ENCODE measurements at regions not wholly inside any gene's neighbourhood (a gene's known extent, or its start where the extent isn't known, plus 50 kb on each side); places are given as distances from the start of the nearest gene placed in this dataset.

DNA sequence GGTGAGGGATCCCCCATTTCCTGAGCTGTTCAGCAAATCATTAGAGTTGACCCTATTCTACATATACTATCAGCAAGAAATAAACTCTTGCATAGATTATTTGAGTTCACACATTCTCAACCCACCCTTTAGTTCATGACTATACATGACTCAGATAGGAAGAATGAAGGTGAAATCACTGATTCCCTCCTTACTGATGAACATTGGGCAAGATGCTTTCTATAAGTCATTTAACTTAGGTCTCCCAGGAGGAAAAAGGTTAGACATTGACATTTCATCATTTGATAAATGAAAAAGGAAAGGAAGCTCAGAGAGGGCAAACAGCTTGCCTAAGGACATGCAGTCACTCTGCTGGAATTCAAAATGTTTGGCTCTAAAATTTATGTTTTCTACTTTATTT is 408.0 kb downstream of the TMEM182 start:
- ATAC-seq, result no peak
- Histone ChIP-seq H3K36me3 (no peaks in the 10 kb centered on the region), H3K27ac (no peak overlapping the region), H3K27me3 (no peaks in the 10 kb centered on the region), H3K9me3 (no peaks in the 10 kb centered on the region), H3K4me1 (no peaks in the 10 kb centered on the region), H3K4me3 (no peak overlapping the region)
- intact Hi-C loops (cut with DNase I), result loop anchor here in 1 of 10 donors (10.0 kb wide), 1 partner anchor 1775 kb away; no protein-coding TSS in a partner anchor
- TF ChIP-seq CTCF (IDR thresholded peaks at IDR 0.05), result no peak
- DNase-seq, result no peak

GRCh38 chr2:103172821-103173220 is 411.0 kb downstream of the TMEM182 start:
- Histone ChIP-seq H3K9me3 (no peaks in the 10 kb centered on the region), H3K36me3 (no peaks in the 10 kb centered on the region), H3K4me1 (no peaks in the 10 kb centered on the region), H3K27ac (no peak overlapping the region), H3K4me3 (no peak overlapping the region), H3K27me3 (peaks cover 0 to 8% (median 0%) of the 10 kb centered on the region in 7 donors)
- WGBS, 2 donors, result 90 to 91% methylated on average over 2 of the region's 2 CpGs
- intact Hi-C loops (cut with DNase I), result no loop called here
- no peak for DNase-seq
- no peak for ATAC-seq
- no peak for TF ChIP-seq CTCF (IDR thresholded peaks at IDR 0.05)

DNA sequence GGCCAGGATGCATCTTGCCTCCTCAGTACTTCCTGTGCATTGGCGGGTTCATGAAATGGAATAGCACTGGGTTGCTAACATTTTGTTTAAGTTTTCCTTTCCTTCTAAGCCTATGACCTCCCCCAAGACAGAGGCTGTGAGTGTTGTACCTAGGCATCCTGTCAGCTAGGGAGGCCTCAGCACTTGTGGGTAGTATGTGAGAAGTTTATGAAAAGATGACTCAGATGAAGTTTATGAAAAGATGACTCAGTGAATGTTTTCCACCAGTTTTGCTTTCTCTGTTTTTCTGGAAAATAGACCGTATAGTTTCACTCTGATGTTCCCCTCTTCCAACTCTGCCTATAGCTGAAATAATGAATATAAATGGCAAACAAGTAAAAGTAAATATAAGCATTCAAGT is 412.9 kb downstream of the TMEM182 start:
- WGBS, 2 donors, result 82 to 88% methylated on average over 2 of the region's 2 CpGs
- ATAC-seq (no peak), DNase-seq (no peak)
- no peak overlapping the region for H3K27ac ChIP-seq
- H3K36me3 ChIP-seq, result no peaks in the 10 kb centered on the region
- intact Hi-C loops (cut with DNase I), result no loop called here
- no peak overlapping the region for H3K4me3 ChIP-seq
- TF ChIP-seq CTCF (IDR thresholded peaks at IDR 0.05), result no peak
- no peaks in the 10 kb centered on the region for H3K9me3 ChIP-seq
- peaks cover 0 to 8% (median 0%) of the 10 kb centered on the region in 7 donors for H3K27me3 ChIP-seq
- no peaks in the 10 kb centered on the region for H3K4me1 ChIP-seq

DNA sequence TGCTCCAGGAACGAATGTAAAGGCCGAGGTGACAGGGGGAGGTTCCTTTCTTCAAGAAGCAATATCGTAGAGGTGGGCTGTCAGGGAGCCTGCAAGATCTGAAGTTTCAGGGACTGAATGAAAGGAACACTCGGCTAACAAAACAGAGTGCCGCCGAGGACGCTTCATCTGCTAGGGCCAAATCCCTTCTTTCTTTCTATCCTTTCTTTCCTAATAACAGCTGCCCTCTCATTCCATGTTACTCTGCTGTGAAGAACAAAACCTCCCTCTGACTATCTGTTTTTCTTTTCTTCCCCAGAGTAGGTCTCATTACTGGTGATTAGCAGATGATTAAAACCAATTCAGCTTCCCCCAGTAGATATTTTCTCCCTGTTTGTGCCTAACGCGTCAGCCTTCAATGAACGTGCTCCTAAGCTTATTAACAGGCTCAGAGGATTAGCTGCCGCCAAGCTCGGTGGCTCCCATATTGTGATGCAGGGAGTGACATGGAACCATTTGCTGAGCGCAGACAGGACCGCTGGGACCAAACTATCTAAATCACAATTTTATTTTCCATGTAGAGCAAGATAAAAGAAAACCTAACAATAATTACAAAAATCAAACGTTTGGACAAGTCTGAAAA is 414.6 kb downstream of the TMEM182 start:
- no peak overlapping the region for H3K27ac ChIP-seq
- no peaks in the 10 kb centered on the region for H3K36me3 ChIP-seq
- no peaks in the 10 kb centered on the region for H3K9me3 ChIP-seq
- DNase-seq, result no peak
- intact Hi-C loops (cut with DNase I), result no loop called here
- peaks cover 0 to 8% (median 0%) of the 10 kb centered on the region in 7 donors for H3K27me3 ChIP-seq
- H3K4me3 ChIP-seq, result no peak overlapping the region
- no peak for TF ChIP-seq CTCF (IDR thresholded peaks at IDR 0.05)
- no peaks in the 10 kb centered on the region for H3K4me1 ChIP-seq
- ATAC-seq, result no peak
- 72 to 75% methylated on average over 15 of the region's 15 CpGs for WGBS, 2 donors
